ENCODE measurements at regions not wholly inside any gene's neighbourhood (a gene's known extent, or its start where the extent isn't known, plus 50 kb on each side); places are given as distances from the start of the nearest gene placed in this dataset.

- TF ChIP-seq PBX3 (CRISPR knock-in tag; IDR thresholded peaks at IDR 0.05): no peak
- TF ChIP-seq TRIM28 (IDR thresholded peaks at IDR 0.05; ENCODE audit: borderline replicate concordance, low read length): no peak
- no peak for TF ChIP-seq CTCF (tag by site-specific recombination; IDR thresholded peaks at IDR 0.05)
- no peak for TF ChIP-seq ZNF776 (tag by site-specific recombination; IDR thresholded peaks at IDR 0.05; ENCODE audit: borderline replicate concordance)
- TF ChIP-seq ZNF324 (tag by site-specific recombination; IDR thresholded peaks at IDR 0.05): no peak
Measured at GRCh38 chr6:119479860-119480655, 130.5 kb upstream of the MAN1A1 start.

Data from HEK293 (cell line).